SIG-M5 (cell line): ENCODE measurements at regions not wholly inside any gene's neighbourhood (a gene's known extent, or its start where the extent isn't known, plus 50 kb on each side); places are given as distances from the start of the nearest gene placed in this dataset.

ENCODE experiments used
- DNase-seq: peaks from one replicate; lab custom pipeline; 2025; lab: John Stamatoyannopoulos, UW

GRCh38 chr7:79716329-79716728 is 262.9 kb upstream of the MAGI2 start:
- no peak for DNase-seq

DNA sequence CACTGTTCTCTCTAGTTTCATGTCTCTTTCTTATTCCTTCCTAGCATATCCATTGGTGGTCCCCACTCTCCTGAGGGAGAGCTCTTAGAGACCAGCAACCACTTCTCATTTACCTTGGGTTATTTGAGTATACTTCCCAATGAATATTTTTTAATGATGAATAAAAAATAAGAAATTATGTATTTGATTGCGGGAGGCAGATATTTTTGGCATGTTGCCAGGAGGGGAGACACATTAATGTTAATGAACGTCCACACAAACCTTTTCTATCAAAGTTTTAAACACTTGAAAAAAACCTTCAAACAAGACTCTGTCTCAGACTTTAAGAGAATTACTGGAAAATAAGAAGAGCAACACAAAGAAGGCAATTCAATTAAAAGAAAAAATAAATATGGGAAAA is 260.6 kb upstream of the MAGI2 start:
- no peak for DNase-seq

DNA sequence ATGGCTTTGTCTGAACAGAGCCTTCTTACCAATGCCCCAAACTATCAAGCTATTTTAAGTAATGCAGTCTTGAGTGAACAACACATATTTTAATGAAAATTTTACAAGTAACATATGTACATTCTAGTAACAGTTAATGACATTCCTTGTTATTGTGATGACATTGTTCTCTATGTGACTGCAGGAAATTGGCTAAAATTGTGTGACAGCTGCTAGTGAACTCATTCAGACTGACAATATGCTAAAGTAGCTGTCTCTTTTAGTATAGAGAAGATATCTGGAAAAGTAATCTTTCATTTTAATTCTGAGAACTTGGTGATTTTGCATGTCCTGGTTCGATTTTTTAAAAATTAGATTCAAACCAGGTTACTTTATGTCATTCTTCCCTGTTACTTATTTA is 259.8 kb upstream of the MAGI2 start:
- no peak for DNase-seq

- no peak for DNase-seq
Measured at GRCh38 chr7:79711660-79712059, 258.2 kb upstream of the MAGI2 start.

DNA sequence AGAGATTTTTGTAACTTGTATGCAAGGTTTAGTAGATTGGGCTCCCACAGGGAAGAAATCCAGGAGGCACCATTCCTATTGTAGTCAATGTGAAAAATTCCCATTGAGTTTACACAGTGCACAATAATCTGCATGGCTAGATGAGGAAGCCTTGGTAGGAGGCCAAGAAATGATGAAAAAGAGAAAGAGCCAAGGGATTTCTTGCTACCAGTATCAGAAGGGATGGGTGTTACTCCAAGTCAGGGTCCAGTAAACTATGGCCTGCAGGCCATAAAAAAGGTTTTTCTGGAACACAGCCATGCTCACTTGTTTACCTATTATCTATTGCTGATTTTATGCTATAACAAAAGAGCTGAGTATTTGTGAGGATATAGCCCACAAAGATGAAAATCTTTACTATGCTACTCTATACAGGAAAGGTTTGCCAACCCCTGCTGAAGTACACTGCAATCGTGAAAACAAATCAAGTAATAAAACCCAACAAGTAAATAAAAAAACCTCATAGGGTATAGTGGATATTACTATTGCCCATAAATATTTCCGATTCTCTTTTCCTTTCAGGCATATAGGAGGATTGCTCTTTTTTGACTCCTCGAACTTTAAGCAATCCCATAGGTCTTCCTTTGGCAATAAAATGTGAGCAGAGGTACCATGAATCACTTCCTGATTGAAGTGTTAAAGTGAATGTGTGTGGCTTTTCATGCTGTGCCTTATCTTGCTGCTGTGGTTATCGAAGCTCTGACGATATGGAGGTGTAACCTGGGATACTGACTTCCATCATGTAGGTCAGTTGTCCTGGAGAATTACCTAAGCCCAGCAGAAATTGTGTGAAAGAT is 256.3 kb upstream of the MAGI2 start:
- DNase-seq = no peak

GRCh38 chr7:79702116-79702515 is 248.6 kb upstream of the MAGI2 start:
- no peak for DNase-seq

DNA sequence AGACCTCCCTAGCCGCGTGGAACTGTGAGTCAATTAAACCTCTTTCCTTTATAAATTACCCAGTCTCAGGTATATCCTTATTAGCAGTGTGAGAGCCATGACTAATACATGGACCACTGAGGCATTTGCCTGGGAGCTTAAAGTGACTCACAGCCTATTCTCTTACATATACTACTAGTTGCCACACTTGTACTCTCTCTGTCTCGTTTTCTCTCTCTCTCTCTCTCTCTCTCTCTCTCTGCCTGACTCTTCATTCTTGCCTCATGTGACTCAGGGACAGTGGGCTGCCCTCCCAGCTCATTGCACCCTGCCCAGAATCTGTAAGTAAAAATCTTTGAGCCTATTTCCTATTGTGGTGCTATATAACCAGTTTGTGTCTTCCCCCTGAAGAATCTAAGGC is 238.5 kb upstream of the MAGI2 start:
- DNase-seq = no peak

GRCh38 chr7:79691074-79691473 is 237.6 kb upstream of the MAGI2 start:
- DNase-seq = no peak

- no peak for DNase-seq
Measured at GRCh38 chr7:79684384-79684783, 230.9 kb upstream of the MAGI2 start.

DNA sequence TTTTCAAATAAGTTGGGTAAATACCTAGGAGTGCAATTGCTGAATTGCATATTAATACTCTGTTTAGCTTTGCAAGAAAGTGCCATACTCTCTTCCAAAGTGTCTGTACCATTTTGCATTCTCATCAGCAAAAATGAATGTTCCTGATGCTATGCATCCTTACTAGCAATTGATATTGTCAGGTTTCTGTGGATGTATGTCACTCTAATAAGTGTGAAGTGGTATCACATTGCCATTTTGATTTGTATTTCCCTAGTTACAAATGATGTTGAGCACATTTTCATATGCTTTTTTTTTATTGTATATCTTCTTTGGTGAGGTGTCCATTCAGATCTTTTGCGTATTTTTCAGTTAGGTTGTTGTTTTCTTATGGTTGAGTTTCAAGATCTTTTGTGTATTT is 230.4 kb upstream of the MAGI2 start:
- no peak for DNase-seq

- DNase-seq = no peak
Measured at GRCh38 chr7:79683185-79683890, 229.9 kb upstream of the MAGI2 start.

DNA sequence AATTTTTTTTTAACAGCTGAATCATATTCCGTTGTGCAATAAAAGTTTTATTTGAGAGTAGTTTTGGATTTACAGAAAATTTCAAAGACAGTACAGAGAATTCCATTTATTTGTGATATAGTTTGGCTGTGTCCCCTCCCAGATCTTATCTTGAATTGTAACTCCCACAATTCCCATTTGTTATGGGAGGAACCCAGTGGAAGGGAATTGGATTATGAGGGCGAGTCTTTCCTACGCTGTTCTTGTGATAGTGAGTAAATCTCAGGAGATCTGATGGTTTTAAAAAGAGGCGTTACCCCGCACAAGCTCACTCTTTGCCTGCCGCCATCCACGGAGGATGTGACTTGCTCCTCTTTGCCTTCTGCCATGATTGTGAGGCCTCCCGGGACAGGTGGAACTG is 228.0 kb upstream of the MAGI2 start:
- DNase-seq = no peak

DNA sequence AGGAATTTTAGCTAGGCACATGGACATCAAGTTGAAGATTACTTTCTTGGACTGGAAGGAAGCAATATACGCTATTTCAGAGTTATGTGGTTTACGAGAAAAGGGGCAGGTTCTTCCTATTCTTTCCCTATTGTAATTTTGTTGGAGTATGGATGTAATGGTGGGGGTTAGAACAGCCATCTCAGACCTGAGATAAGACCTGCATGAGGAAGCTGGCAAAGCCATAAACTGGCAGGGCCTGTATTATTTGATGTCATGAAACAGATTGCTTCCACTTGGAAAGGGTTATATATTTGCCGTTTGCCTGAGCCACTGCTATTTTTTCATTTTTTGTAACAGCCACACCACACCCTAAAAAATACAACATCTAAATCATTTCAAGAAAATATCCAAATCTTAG is 220.5 kb upstream of the MAGI2 start:
- no peak for DNase-seq

- DNase-seq = no peak
Measured at GRCh38 chr7:79673421-79673820, 220.0 kb upstream of the MAGI2 start.

DNA sequence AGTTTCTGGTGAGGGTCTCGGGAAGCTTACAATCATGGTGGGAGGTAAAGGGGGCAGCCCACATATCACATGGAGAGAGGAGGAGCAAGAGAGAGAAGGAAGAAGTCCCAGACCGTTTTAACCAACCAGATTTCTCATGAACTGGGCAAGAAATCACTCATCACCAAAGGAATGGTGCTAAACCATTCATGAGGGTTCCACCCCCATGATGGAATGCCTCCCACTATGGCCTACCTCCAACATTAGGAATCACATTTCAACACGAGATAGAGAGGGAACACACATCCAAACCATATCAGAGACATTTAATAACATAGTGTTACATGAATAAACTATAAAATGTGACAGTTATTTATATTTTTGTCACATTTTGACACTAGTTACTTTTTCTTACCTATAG is 214.8 kb upstream of the MAGI2 start:
- DNase-seq = no peak

DNA sequence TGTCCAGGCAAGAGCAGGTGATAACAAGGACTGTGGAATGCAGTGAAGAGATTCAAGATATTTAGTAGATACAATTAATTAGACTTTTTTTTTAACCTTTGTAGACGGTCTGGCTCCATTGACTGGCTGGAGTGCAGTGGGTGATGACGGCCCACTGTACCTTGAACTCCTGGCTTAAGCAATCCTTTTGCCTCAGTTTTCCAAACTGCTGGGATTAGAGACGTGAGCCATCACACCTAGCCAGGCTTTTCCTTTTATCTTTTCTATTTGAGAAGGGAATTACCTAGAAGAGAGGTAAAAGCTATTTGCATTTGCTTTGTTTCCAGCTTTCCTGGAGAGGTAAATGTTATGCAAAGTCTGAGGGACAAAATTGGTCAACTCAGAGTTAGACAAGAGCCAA is 213.0 kb upstream of the MAGI2 start:
- DNase-seq = no peak

GRCh38 chr7:79664884-79665676 is 211.6 kb upstream of the MAGI2 start:
- DNase-seq = no peak

DNA sequence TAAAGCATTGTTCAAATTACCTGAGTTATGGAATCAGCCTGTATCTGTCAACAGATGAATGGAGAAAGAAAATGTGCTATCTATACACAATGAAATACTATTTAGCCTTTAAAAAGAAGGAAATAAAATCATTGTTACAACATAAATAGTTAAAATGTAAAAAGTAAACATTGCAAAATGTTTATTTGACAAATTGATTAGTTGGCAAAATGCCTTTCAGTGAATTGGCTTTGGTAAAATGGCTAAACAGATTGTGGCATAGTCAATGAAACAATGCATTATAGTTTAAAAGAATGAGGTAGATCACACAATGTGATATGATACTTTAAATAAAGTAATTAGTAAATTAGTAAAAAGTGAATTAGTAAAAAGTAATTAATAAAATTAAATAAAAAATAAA is 204.8 kb upstream of the MAGI2 start:
- no peak for DNase-seq

DNA sequence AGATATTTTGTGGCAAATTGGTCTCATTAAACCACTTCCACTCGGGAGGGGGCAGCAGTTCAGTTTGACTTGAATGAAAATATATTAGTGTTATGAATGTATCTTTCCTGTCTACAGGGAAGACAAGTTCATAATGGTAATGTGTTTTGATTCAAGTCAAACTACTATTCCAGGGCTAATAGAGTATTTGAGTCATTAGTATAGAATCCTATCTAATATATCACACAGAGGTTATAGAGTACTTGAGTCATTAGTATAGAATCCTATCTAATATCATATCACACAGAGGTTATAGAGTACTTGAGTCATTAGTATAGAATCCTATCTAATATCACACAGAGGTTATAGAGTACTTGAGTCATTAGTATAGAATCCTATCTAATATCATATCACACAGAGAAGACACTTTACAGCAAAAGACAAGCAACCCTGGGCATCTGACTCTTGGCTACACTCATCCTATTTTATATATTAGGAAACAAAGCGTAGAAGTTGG is 199.7 kb upstream of the MAGI2 start:
- DNase-seq = no peak

GRCh38 chr7:79652619-79653018 is 199.2 kb upstream of the MAGI2 start:
- no peak for DNase-seq

DNA sequence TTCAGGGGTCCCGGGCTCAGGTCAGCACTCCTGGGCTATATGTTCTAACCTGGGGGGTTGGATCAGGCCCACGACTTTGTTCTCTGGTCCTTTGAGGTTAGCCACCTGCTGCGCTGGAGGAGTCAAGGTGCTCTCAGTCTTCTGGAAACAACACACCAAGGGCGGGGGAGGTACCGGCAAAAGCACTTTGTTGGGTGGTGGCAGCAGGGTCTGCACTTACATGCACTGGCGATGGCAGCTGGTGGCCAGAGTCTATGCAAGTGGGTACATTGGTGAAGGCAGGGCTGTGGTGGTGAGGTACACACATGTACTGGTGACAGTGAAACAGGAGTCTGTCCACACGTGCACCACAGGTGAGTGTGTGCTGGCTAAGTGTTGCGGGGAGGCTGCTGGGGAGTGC is 194.2 kb upstream of the MAGI2 start:
- DNase-seq = no peak

GRCh38 chr7:79646278-79646677 is 192.8 kb upstream of the MAGI2 start:
- DNase-seq = no peak

- no peak for DNase-seq
Measured at GRCh38 chr7:79636849-79637248, 183.4 kb upstream of the MAGI2 start.
